HG03135 (cell line): ENCODE measurements at regions not wholly inside any gene's neighbourhood (a gene's known extent, or its start where the extent isn't known, plus 50 kb on each side); places are given as distances from the start of the nearest gene placed in this dataset.

ENCODE experiments used
- ATAC-seq: cut with Tn5 transposase; IDR thresholded peaks from one replicate; pipeline ENCODE4 v1.9.1; 2021; ENCODE audit warnings: mild to moderate bottlenecking, moderate library complexity; ENCODE audit not compliant: unreplicated experiment

- no peak for ATAC-seq
Observed at GRCh38 chr13:106302843-106303242, 232.6 kb downstream of the EFNB2 start.

- ATAC-seq = no peak
Observed at GRCh38 chr13:106302011-106302410, 233.5 kb downstream of the EFNB2 start.

- no peak for ATAC-seq
Observed at GRCh38 chr13:106299621-106300020, 235.8 kb downstream of the EFNB2 start.

- no peak for ATAC-seq
Observed at GRCh38 chr13:106297283-106297682, 238.2 kb downstream of the EFNB2 start.

GRCh38 chr13:106296723-106297122 lies 238.7 kb downstream of the EFNB2 start:
- no peak for ATAC-seq

GRCh38 chr13:106295971-106296370 lies 239.5 kb downstream of the EFNB2 start:
- ATAC-seq = no peak

GRCh38 chr13:106291006-106291405 lies 244.5 kb downstream of the EFNB2 start:
- no peak for ATAC-seq

- no peak for ATAC-seq
Observed at GRCh38 chr13:106287351-106287750, 248.1 kb downstream of the EFNB2 start.

- no peak for ATAC-seq
Observed at GRCh38 chr13:106286811-106287210, 248.7 kb downstream of the EFNB2 start.

- no peak for ATAC-seq
Observed at GRCh38 chr13:106284358-106284757, 251.1 kb downstream of the EFNB2 start.

- ATAC-seq = no peak
Observed at GRCh38 chr13:106281426-106281825, 254.0 kb downstream of the EFNB2 start.

- ATAC-seq = no peak
Observed at GRCh38 chr13:106277484-106278154, 257.8 kb downstream of the EFNB2 start.

- no peak for ATAC-seq
Observed at GRCh38 chr13:106276876-106277275, 258.6 kb downstream of the EFNB2 start.

- ATAC-seq = no peak
Observed at GRCh38 chr13:106275446-106276032, 259.9 kb downstream of the EFNB2 start.

GRCh38 chr13:106274551-106275203 lies 260.8 kb downstream of the EFNB2 start:
- no peak for ATAC-seq

GRCh38 chr13:106263801-106264200 lies 271.7 kb downstream of the EFNB2 start:
- ATAC-seq = no peak

GRCh38 chr13:106262886-106263285 lies 272.6 kb downstream of the EFNB2 start:
- ATAC-seq = no peak

GRCh38 chr13:106261450-106261849 lies 274.0 kb downstream of the EFNB2 start:
- no peak for ATAC-seq

GRCh38 chr13:106260352-106260751 lies 275.1 kb downstream of the EFNB2 start:
- no peak for ATAC-seq

GRCh38 chr13:106259928-106260327 lies 275.5 kb downstream of the EFNB2 start:
- ATAC-seq = no peak

GRCh38 chr13:106246666-106247188 lies 288.7 kb downstream of the EFNB2 start:
- no peak for ATAC-seq

- ATAC-seq = no peak
Observed at GRCh38 chr13:106246242-106246641, 289.2 kb downstream of the EFNB2 start.
